ENCODE measurements at regions not wholly inside any gene's neighbourhood (a gene's known extent, or its start where the extent isn't known, plus 50 kb on each side); places are given as distances from the start of the nearest gene placed in this dataset.

- H3K4me1 Mint-ChIP-seq (ENCODE audit: unreplicated experiment): no peaks in the 10 kb centered on the region
- no peaks in the 10 kb centered on the region for H3K36me3 Mint-ChIP-seq (ENCODE audit: unreplicated experiment)
- no peak for DNase-seq (ENCODE audit: extremely low spot score, unreplicated experiment)
- no peak for TF ChIP-seq CTCF (IDR thresholded peaks at IDR 0.05)
- H3K4me3 Mint-ChIP-seq (ENCODE audit: unreplicated experiment): no peak overlapping the region
- no peaks in the 10 kb centered on the region for H3K9me3 Mint-ChIP-seq (ENCODE audit: unreplicated experiment)
- H3K27ac Mint-ChIP-seq (ENCODE audit: unreplicated experiment): no peak overlapping the region
- peaks cover 20% of the 10 kb centered on the region for H3K27me3 Mint-ChIP-seq (ENCODE audit: unreplicated experiment)
Observed at GRCh38 chr18:54726143-54726542, 102.1 kb upstream of the RAB27B start.

- TF ChIP-seq CTCF (IDR thresholded peaks at IDR 0.05): no peak
- DNase-seq (ENCODE audit: extremely low spot score, unreplicated experiment): no peak
- H3K27me3 Mint-ChIP-seq (ENCODE audit: unreplicated experiment): peaks cover 8% of the 10 kb centered on the region
- no peak overlapping the region for H3K27ac Mint-ChIP-seq (ENCODE audit: unreplicated experiment)
- H3K4me3 Mint-ChIP-seq (ENCODE audit: unreplicated experiment): no peak overlapping the region
- peaks cover 21% of the 10 kb centered on the region for H3K4me1 Mint-ChIP-seq (ENCODE audit: unreplicated experiment)
- no peaks in the 10 kb centered on the region for H3K36me3 Mint-ChIP-seq (ENCODE audit: unreplicated experiment)
- peaks cover 7% of the 10 kb centered on the region for H3K9me3 Mint-ChIP-seq (ENCODE audit: unreplicated experiment)
Observed at GRCh38 chr18:54734059-54734458, 94.2 kb upstream of the RAB27B start.

- H3K4me3 Mint-ChIP-seq (ENCODE audit: unreplicated experiment): no peak overlapping the region
Observed at GRCh38 chr18:54736981-54737380, 91.3 kb upstream of the RAB27B start.

GRCh38 chr18:54737986-54738385 is 90.3 kb upstream of the RAB27B start:
- H3K27ac Mint-ChIP-seq (ENCODE audit: unreplicated experiment): peak overlapping the region; percentile 6
- TF ChIP-seq CTCF (IDR thresholded peaks at IDR 0.05): no peak
- no peak for DNase-seq (ENCODE audit: extremely low spot score, unreplicated experiment)
- no peaks in the 10 kb centered on the region for H3K36me3 Mint-ChIP-seq (ENCODE audit: unreplicated experiment)
- peaks cover 7% of the 10 kb centered on the region for H3K9me3 Mint-ChIP-seq (ENCODE audit: unreplicated experiment)
- H3K4me1 Mint-ChIP-seq (ENCODE audit: unreplicated experiment): peaks cover 57% of the 10 kb centered on the region
- no peak overlapping the region for H3K4me3 Mint-ChIP-seq (ENCODE audit: unreplicated experiment)
- no peaks in the 10 kb centered on the region for H3K27me3 Mint-ChIP-seq (ENCODE audit: unreplicated experiment)

More at GRCh38 chr18:54736981-54737380, 91.3 kb upstream of the RAB27B start:
- Mint-ChIP-seq H3K4me1 (ENCODE audit: unreplicated experiment) (peaks cover 47% of the 10 kb centered on the region), H3K9me3 (ENCODE audit: unreplicated experiment) (peaks cover 7% of the 10 kb centered on the region), H3K27me3 (ENCODE audit: unreplicated experiment) (peaks cover 2% of the 10 kb centered on the region), H3K36me3 (ENCODE audit: unreplicated experiment) (no peaks in the 10 kb centered on the region), H3K27ac (ENCODE audit: unreplicated experiment) (no peak overlapping the region)
- no peak for DNase-seq (ENCODE audit: extremely low spot score, unreplicated experiment)
- TF ChIP-seq CTCF (IDR thresholded peaks at IDR 0.05): no peak

GRCh38 chr18:54739476-54739875 is 88.8 kb upstream of the RAB27B start:
- H3K4me1 Mint-ChIP-seq (ENCODE audit: unreplicated experiment): peaks cover 58% of the 10 kb centered on the region
- TF ChIP-seq CTCF (IDR thresholded peaks at IDR 0.05): no peak
- DNase-seq (ENCODE audit: extremely low spot score, unreplicated experiment): no peak
- peaks cover 7% of the 10 kb centered on the region for H3K9me3 Mint-ChIP-seq (ENCODE audit: unreplicated experiment)
- no peak overlapping the region for H3K4me3 Mint-ChIP-seq (ENCODE audit: unreplicated experiment)
- no peaks in the 10 kb centered on the region for H3K27me3 Mint-ChIP-seq (ENCODE audit: unreplicated experiment)
- H3K36me3 Mint-ChIP-seq (ENCODE audit: unreplicated experiment): no peaks in the 10 kb centered on the region
- H3K27ac Mint-ChIP-seq (ENCODE audit: unreplicated experiment): peak overlapping the region; percentile 72

Data from osteocyte (in vitro differentiated cells).